ENCODE measurements at regions not wholly inside any gene's neighbourhood (a gene's known extent, or its start where the extent isn't known, plus 50 kb on each side); places are given as distances from the start of the nearest gene placed in this dataset.

DNA sequence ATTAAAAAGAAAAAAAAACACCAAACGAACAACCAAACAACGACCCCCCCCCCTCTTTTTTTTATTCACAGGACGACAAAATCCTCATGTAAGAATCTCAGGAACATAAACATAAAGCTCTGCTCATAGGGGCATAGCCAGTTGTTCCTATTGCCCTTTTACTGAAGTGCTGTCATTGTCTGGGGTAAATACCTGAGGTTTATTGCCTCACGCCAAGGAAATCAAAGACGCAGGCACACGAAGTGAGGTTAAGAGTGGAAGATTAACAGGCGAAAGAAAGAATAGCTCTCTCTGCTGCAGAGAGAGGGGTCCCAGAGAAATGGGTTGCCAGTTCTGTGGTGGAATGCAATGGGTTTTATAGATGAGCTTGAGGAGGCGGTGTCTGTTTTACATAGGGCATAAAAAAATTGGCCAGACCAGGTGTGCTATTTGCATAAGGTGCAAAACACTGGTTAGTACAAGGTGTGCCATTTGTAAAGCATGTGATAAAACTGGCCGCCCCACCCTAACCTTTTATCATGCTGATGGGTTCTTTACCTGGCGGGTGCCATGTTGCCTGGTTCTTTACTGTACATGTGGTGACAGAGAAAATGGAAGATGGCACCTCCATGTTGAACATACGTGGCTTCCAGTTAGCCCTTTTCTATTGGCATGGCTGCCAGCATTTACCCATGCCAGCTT, 257.6 kb upstream of the ZPLD1 start:
- Mint-ChIP-seq H3K4me1 (no peaks in the 10 kb centered on the region), H3K36me3 (ENCODE audit: low read depth) (no peaks in the 10 kb centered on the region), H3K9me3 (no peaks in the 10 kb centered on the region), H3K27me3 (ENCODE audit: insufficient read depth) (no peaks in the 10 kb centered on the region), H3K27ac (no peak overlapping the region), H3K4me3 (no peak overlapping the region)
- DNase-seq, result no peak
- Histone ChIP-seq H3K27ac (ENCODE audit: low read depth, low read length) (no peak overlapping the region), H3K4me1 (ENCODE audit: control insufficient read depth, insufficient read depth, low read length) (no peaks in the 10 kb centered on the region), H3K4me3 (ENCODE audit: low read length) (no peak overlapping the region), H3K9ac (ENCODE audit: extremely low read depth, low read length, poor library complexity, severe bottlenecking) (no peak overlapping the region), H3K9me3 (ENCODE audit: control insufficient read depth, low read length) (no peaks in the 10 kb centered on the region), H3K36me3 (ENCODE audit: control insufficient read depth, insufficient read depth, low read length) (no peaks in the 10 kb centered on the region), H3K27me3 (ENCODE audit: control insufficient read depth, insufficient read depth, low read length, poor library complexity, severe bottlenecking) (no peaks in the 10 kb centered on the region)
- WGBS, 2 experiments (ENCODE audit: insufficient coverage in 1 of 2, insufficient read length in 1 of 2), result 85 to 86% methylated on average over 4 to 11 of the region's 11 CpGs
- TF ChIP-seq, protein P1, sequence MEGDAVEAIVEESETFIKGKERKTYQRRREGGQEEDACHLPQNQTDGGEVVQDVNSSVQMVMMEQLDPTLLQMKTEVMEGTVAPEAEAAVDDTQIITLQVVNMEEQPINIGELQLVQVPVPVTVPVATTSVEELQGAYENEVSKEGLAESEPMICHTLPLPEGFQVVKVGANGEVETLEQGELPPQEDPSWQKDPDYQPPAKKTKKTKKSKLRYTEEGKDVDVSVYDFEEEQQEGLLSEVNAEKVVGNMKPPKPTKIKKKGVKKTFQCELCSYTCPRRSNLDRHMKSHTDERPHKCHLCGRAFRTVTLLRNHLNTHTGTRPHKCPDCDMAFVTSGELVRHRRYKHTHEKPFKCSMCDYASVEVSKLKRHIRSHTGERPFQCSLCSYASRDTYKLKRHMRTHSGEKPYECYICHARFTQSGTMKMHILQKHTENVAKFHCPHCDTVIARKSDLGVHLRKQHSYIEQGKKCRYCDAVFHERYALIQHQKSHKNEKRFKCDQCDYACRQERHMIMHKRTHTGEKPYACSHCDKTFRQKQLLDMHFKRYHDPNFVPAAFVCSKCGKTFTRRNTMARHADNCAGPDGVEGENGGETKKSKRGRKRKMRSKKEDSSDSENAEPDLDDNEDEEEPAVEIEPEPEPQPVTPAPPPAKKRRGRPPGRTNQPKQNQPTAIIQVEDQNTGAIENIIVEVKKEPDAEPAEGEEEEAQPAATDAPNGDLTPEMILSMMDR (conservative IDR thresholded peaks at IDR 0.05), result no peak

DNA sequence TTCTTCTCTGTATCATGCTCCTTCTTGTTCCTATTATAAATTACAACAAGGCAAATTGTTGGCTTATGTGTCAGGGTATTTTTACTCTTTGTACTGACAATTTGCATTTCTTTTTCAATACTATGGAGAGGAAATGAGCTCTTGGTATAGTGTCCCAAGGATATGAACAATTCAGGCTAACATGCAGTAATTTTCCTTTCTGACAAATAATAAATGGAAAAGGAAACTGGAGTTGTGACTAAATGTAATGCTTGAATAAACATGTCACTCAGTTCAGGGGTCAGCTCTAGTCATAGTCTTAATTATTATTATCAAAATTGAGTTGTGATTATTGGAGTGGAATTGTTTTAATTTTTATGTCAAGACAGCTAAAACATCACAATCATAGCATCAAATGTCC, 256.0 kb upstream of the ZPLD1 start:
- Histone ChIP-seq H3K36me3 (ENCODE audit: control insufficient read depth, insufficient read depth, low read length) (no peaks in the 10 kb centered on the region), H3K27me3 (ENCODE audit: control insufficient read depth, insufficient read depth, low read length, poor library complexity, severe bottlenecking) (no peaks in the 10 kb centered on the region), H3K4me1 (ENCODE audit: control insufficient read depth, insufficient read depth, low read length) (no peaks in the 10 kb centered on the region), H3K27ac (ENCODE audit: low read depth, low read length) (no peak overlapping the region), H3K9me3 (ENCODE audit: control insufficient read depth, low read length) (no peaks in the 10 kb centered on the region), H3K9ac (ENCODE audit: extremely low read depth, low read length, poor library complexity, severe bottlenecking) (no peak overlapping the region), H3K4me3 (ENCODE audit: low read length) (no peak overlapping the region)
- no peaks in the 10 kb centered on the region for H3K27me3 Mint-ChIP-seq (ENCODE audit: insufficient read depth)
- H3K27ac Mint-ChIP-seq, result no peak overlapping the region
- DNase-seq, result no peak
- no peaks in the 10 kb centered on the region for H3K36me3 Mint-ChIP-seq (ENCODE audit: low read depth)
- TF ChIP-seq, protein P1 (conservative IDR thresholded peaks at IDR 0.05), result no peak
- no peak overlapping the region for H3K4me3 Mint-ChIP-seq
- no peaks in the 10 kb centered on the region for H3K9me3 Mint-ChIP-seq
- peaks cover 4% of the 10 kb centered on the region for H3K4me1 Mint-ChIP-seq

DNA sequence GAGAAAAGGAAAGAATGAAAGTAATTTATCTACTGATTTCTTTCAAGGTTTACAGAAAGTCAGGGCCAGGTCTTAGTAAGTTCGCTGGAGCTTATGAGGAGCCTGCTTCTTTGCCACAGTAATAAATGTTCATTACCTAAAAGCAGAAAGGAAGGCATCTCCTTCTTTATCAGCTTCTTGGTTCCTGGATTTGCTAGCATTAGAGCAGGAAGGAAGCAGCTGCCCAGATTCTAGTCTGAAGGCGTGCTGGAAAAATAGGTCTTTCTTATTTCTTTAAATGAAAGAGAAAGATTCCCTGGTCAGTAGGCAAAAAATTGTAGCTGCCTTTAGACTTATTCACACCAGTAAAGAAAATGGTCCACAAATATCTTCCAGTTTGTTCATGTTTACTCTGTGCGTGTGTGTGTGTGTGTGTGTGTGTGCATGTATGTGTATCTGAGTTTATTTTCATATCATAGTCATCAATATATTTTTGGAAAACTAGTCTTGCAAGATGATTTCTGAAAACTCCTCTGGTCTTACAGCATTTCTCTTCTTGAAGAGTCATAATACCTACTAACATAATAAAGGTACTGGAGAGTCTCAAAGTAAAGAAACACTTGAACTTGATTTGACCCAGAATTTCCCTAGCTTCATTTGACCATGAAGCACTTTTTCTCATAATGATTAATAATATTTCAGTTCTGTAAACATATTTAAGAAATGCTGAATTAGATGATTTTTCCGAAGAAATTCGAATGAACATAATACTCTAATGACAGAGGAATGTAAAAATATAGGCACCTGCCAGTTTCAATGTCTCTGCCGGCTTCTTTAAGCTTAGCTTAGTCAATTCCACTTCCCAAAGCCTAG, 255.3 kb upstream of the ZPLD1 start:
- TF ChIP-seq, protein P1 (conservative IDR thresholded peaks at IDR 0.05), result no peak
- H3K4me1 ChIP-seq (ENCODE audit: control insufficient read depth, insufficient read depth, low read length), result no peaks in the 10 kb centered on the region
- no peaks in the 10 kb centered on the region for H3K27me3 ChIP-seq (ENCODE audit: control insufficient read depth, insufficient read depth, low read length, poor library complexity, severe bottlenecking)
- H3K36me3 ChIP-seq (ENCODE audit: control insufficient read depth, insufficient read depth, low read length), result no peaks in the 10 kb centered on the region
- no peaks in the 10 kb centered on the region for H3K9me3 ChIP-seq (ENCODE audit: control insufficient read depth, low read length)
- no peak for DNase-seq
- Mint-ChIP-seq H3K36me3 (ENCODE audit: low read depth) (no peaks in the 10 kb centered on the region), H3K27ac (no peak overlapping the region), H3K9me3 (no peaks in the 10 kb centered on the region), H3K4me1 (peaks cover 4% of the 10 kb centered on the region), H3K27me3 (ENCODE audit: insufficient read depth) (no peaks in the 10 kb centered on the region), H3K4me3 (no peak overlapping the region)
- H3K9ac ChIP-seq (ENCODE audit: extremely low read depth, low read length, poor library complexity, severe bottlenecking), result no peak overlapping the region
- whole genome bisulfite sequencing, 2 experiments (ENCODE audit: insufficient coverage in 1 of 2, insufficient read length in 1 of 2), result 89 to 93% methylated on average over 4 to 5 of the region's 6 CpGs
- H3K4me3 ChIP-seq (ENCODE audit: low read length), result no peak overlapping the region
- H3K27ac ChIP-seq (ENCODE audit: low read depth, low read length), result no peak overlapping the region

All from endodermal cell (in vitro differentiated cells).